ENCODE measurements at regions not wholly inside any gene's neighbourhood (a gene's known extent, or its start where the extent isn't known, plus 50 kb on each side); places are given as distances from the start of the nearest gene placed in this dataset.

- DNase-seq (ENCODE audit: extremely low read depth in 1 of 11, low read depth in 9 of 11, low spot score in 4 of 11) = no peak
These were observed 112.9 kb downstream of the CPZ start for GRCh38 chr4:8705161-8706145.

GRCh38 chr4:8704632-8705031, 112.1 kb downstream of the CPZ start:
- no peak for DNase-seq (ENCODE audit: extremely low read depth in 1 of 11, low read depth in 9 of 11, low spot score in 4 of 11)

GRCh38 chr4:8703857-8704495, 111.4 kb downstream of the CPZ start:
- DNase-seq (ENCODE audit: extremely low read depth in 1 of 11, low read depth in 9 of 11, low spot score in 4 of 11) = no peak

- no peak for DNase-seq (ENCODE audit: extremely low read depth in 1 of 11, low read depth in 9 of 11, low spot score in 4 of 11)
These were observed 110.8 kb downstream of the CPZ start for GRCh38 chr4:8703401-8703696.

GRCh38 chr4:8702516-8703400, 110.2 kb downstream of the CPZ start:
- DNase-seq (ENCODE audit: extremely low read depth in 1 of 11, low read depth in 9 of 11, low spot score in 4 of 11) = no peak

- DNase-seq (ENCODE audit: extremely low read depth in 1 of 11, low read depth in 9 of 11, low spot score in 4 of 11) = no peak
These were observed 109.5 kb downstream of the CPZ start for GRCh38 chr4:8702020-8702495.

GRCh38 chr4:8701126-8702019, 108.8 kb downstream of the CPZ start:
- DNase-seq (ENCODE audit: extremely low read depth in 1 of 11, low read depth in 9 of 11, low spot score in 4 of 11) = no peak

- no peak for DNase-seq (ENCODE audit: extremely low read depth in 1 of 11, low read depth in 9 of 11, low spot score in 4 of 11)
These were observed 108.0 kb downstream of the CPZ start for GRCh38 chr4:8700531-8700930.

- DNase-seq (ENCODE audit: extremely low read depth in 1 of 11, low read depth in 9 of 11, low spot score in 4 of 11) = no peak
These were observed 107.0 kb downstream of the CPZ start for GRCh38 chr4:8699479-8700145.

- DNase-seq (ENCODE audit: extremely low read depth in 1 of 11, low read depth in 9 of 11, low spot score in 4 of 11) = no peak
These were observed 106.5 kb downstream of the CPZ start for GRCh38 chr4:8699063-8699385.

- DNase-seq (ENCODE audit: extremely low read depth in 1 of 11, low read depth in 9 of 11, low spot score in 4 of 11) = no peak
These were observed 105.9 kb downstream of the CPZ start for GRCh38 chr4:8698341-8699062.

GRCh38 chr4:8697826-8698225, 105.3 kb downstream of the CPZ start:
- DNase-seq (ENCODE audit: extremely low read depth in 1 of 11, low read depth in 9 of 11, low spot score in 4 of 11) = no peak

- no peak for DNase-seq (ENCODE audit: extremely low read depth in 1 of 11, low read depth in 9 of 11, low spot score in 4 of 11)
These were observed 104.0 kb downstream of the CPZ start for GRCh38 chr4:8696369-8697127.

GRCh38 chr4:8695237-8696219, 103.0 kb downstream of the CPZ start:
- no peak for DNase-seq (ENCODE audit: extremely low read depth in 1 of 11, low read depth in 9 of 11, low spot score in 4 of 11)

GRCh38 chr4:8694651-8695151, 102.1 kb downstream of the CPZ start:
- DNase-seq (ENCODE audit: extremely low read depth in 1 of 11, low read depth in 9 of 11, low spot score in 4 of 11) = no peak

GRCh38 chr4:8694226-8694625, 101.7 kb downstream of the CPZ start:
- DNase-seq (ENCODE audit: extremely low read depth in 1 of 11, low read depth in 9 of 11, low spot score in 4 of 11) = no peak

All from renal cortex interstitium (tissue), 11 donors.